ENCODE measurements at regions not wholly inside any gene's neighbourhood (a gene's known extent, or its start where the extent isn't known, plus 50 kb on each side); places are given as distances from the start of the nearest gene placed in this dataset.

DNA sequence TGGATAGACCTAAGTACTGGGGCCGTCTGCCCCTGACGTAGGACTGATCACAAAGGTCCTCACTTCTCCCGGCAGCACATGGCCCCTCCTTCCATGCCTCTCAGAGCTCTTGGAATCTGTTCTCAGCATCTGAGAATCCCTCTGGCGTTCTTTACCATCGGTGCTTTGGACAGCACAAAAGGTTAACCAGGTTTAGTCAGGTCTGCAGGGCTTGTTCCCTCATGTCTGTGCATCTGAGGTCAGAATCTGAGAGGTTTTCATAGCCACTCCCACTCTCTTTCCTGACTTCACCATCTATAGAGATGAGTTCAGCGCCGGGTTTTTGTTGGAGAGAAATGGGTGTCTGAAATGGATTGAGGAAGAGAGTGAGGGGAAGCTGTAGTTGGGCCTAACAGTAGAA lies 130.0 kb upstream of the ARHGAP5 start:
- CTCF ChIA-PET, result no interaction called here
- no peaks in the 10 kb centered on the region for H3K9me3 Mint-ChIP-seq (ENCODE audit: unreplicated experiment)
- TF ChIP-seq, protein P1, sequence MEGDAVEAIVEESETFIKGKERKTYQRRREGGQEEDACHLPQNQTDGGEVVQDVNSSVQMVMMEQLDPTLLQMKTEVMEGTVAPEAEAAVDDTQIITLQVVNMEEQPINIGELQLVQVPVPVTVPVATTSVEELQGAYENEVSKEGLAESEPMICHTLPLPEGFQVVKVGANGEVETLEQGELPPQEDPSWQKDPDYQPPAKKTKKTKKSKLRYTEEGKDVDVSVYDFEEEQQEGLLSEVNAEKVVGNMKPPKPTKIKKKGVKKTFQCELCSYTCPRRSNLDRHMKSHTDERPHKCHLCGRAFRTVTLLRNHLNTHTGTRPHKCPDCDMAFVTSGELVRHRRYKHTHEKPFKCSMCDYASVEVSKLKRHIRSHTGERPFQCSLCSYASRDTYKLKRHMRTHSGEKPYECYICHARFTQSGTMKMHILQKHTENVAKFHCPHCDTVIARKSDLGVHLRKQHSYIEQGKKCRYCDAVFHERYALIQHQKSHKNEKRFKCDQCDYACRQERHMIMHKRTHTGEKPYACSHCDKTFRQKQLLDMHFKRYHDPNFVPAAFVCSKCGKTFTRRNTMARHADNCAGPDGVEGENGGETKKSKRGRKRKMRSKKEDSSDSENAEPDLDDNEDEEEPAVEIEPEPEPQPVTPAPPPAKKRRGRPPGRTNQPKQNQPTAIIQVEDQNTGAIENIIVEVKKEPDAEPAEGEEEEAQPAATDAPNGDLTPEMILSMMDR (IDR thresholded peaks at IDR 0.05; ENCODE audit: insufficient read depth in 1 of 2, low read depth in 1 of 2, low read length in 1 of 2, severe bottlenecking in 1 of 2, unreplicated experiment in 1 of 2), result no peak
- Histone ChIP-seq H3K4me1 (peaks cover 72% of the 10 kb centered on the region), H3K4me3 (ENCODE audit: low read depth, low read length) (no peak overlapping the region), H3K9me3 (no peaks in the 10 kb centered on the region), H3K36me3 (ENCODE audit: control insufficient read depth, insufficient read depth, low read length) (no peaks in the 10 kb centered on the region), H3K27me3 (replicated peaks; ENCODE audit: control insufficient read depth, insufficient read depth, low read length) (no peaks in the 10 kb centered on the region)
- no TSS peak for BruUV-seq (replicated peaks)
- H3K27me3 Mint-ChIP-seq (ENCODE audit: insufficient read depth, unreplicated experiment), result no peaks in the 10 kb centered on the region
- no peak overlapping the region for H3K4me3 Mint-ChIP-seq (ENCODE audit: unreplicated experiment)
- no peak for DNase-seq
- intact Hi-C loops (cut with micrococcal nuclease; ENCODE audit: unreplicated experiment), result no loop called here
- POLR2A ChIA-PET, result no interaction called here
- H3K36me3 Mint-ChIP-seq (ENCODE audit: insufficient read depth, unreplicated experiment), result no peaks in the 10 kb centered on the region
- no peak overlapping the region for H3K27ac Mint-ChIP-seq (ENCODE audit: unreplicated experiment)
- peaks cover 56% of the 10 kb centered on the region for H3K4me1 Mint-ChIP-seq (ENCODE audit: low read depth, unreplicated experiment)

- DNase-seq, result no peak
- ChIA-PET POLR2A (interaction anchor here (0.6 kb wide), 1 partner anchor 24 kb away, joined by 6 read pairs; no protein-coding TSS in a partner anchor), CTCF (no interaction called here)
- no peak overlapping the region for H3K27ac Mint-ChIP-seq (ENCODE audit: unreplicated experiment)
- Histone ChIP-seq H3K36me3 (ENCODE audit: control insufficient read depth, insufficient read depth, low read length) (no peaks in the 10 kb centered on the region), H3K9me3 (no peaks in the 10 kb centered on the region), H3K27me3 (replicated peaks; ENCODE audit: control insufficient read depth, insufficient read depth, low read length) (no peaks in the 10 kb centered on the region), H3K4me3 (ENCODE audit: low read depth, low read length) (no peak overlapping the region), H3K4me1 (peaks cover 78% of the 10 kb centered on the region)
- TF ChIP-seq, protein P1 (IDR thresholded peaks at IDR 0.05; ENCODE audit: insufficient read depth in 1 of 2, low read depth in 1 of 2, low read length in 1 of 2, severe bottlenecking in 1 of 2, unreplicated experiment in 1 of 2), result no peak
- H3K9me3 Mint-ChIP-seq (ENCODE audit: unreplicated experiment), result no peaks in the 10 kb centered on the region
- no peaks in the 10 kb centered on the region for H3K36me3 Mint-ChIP-seq (ENCODE audit: insufficient read depth, unreplicated experiment)
- intact Hi-C loops (cut with micrococcal nuclease; ENCODE audit: unreplicated experiment), result no loop called here
- H3K27me3 Mint-ChIP-seq (ENCODE audit: insufficient read depth, unreplicated experiment), result no peaks in the 10 kb centered on the region
- BruUV-seq (replicated peaks), result no TSS peak
- no peak overlapping the region for H3K4me3 Mint-ChIP-seq (ENCODE audit: unreplicated experiment)
- peaks cover 59% of the 10 kb centered on the region for H3K4me1 Mint-ChIP-seq (ENCODE audit: low read depth, unreplicated experiment)
Measured at GRCh38 chr14:31947680-31948595, 129.2 kb upstream of the ARHGAP5 start.

DNA sequence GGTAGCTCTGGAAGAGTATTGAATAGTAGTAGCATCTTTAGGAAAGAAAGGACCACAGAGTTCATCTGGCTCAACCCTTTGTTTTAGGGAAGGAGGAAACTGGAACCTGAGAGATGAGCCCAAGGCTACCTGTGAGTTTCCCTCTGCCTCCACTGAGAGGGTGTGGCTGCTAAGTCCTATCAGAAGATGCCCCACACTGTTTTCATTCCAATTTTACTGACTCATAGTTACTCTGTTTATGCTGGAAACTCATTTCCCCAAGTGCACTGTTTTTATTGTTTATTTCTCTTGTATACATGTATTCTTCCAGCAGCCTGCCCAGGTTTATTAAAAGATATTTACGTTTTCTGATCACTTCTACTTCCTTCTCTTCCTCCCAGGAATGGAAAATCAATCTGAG lies 127.4 kb upstream of the ARHGAP5 start:
- Mint-ChIP-seq H3K36me3 (ENCODE audit: insufficient read depth, unreplicated experiment) (no peaks in the 10 kb centered on the region), H3K27me3 (ENCODE audit: insufficient read depth, unreplicated experiment) (no peaks in the 10 kb centered on the region), H3K4me3 (ENCODE audit: unreplicated experiment) (no peak overlapping the region), H3K9me3 (ENCODE audit: unreplicated experiment) (no peaks in the 10 kb centered on the region), H3K27ac (ENCODE audit: unreplicated experiment) (no peak overlapping the region), H3K4me1 (ENCODE audit: low read depth, unreplicated experiment) (peaks cover 57% of the 10 kb centered on the region)
- no peak for DNase-seq
- no TSS peak for BruUV-seq (replicated peaks)
- H3K36me3 ChIP-seq (ENCODE audit: control insufficient read depth, insufficient read depth, low read length), result no peaks in the 10 kb centered on the region
- H3K9me3 ChIP-seq, result no peaks in the 10 kb centered on the region
- intact Hi-C loops (cut with micrococcal nuclease; ENCODE audit: unreplicated experiment), result no loop called here
- peaks cover 64% of the 10 kb centered on the region for H3K4me1 ChIP-seq
- CTCF ChIA-PET, result no interaction called here
- H3K27me3 ChIP-seq (replicated peaks; ENCODE audit: control insufficient read depth, insufficient read depth, low read length), result no peaks in the 10 kb centered on the region
- no peak overlapping the region for H3K4me3 ChIP-seq (ENCODE audit: low read depth, low read length)
- POLR2A ChIA-PET, result no interaction called here
- TF ChIP-seq, protein P1 (IDR thresholded peaks at IDR 0.05; ENCODE audit: insufficient read depth in 1 of 2, low read depth in 1 of 2, low read length in 1 of 2, severe bottlenecking in 1 of 2, unreplicated experiment in 1 of 2), result no peak

Data from Caco-2 (cell line).